Karpas-422 (cell line): ENCODE measurements at regions not wholly inside any gene's neighbourhood (a gene's known extent, or its start where the extent isn't known, plus 50 kb on each side); places are given as distances from the start of the nearest gene placed in this dataset.

Experiments used
- DNase-seq: peaks from one replicate; pipeline ENCODE4 v3.0.0-alpha.2; 2015
- H2AFZ ChIP-seq: fragments of 200-600 bp; sonication (generic); 2 replicates; pipeline ENCODE4 v1.6.1; 2014; ENCODE audit warnings: antibody characterized with exemption, low read length, mixed read lengths
- H3K27ac ChIP-seq: fragments of 200-600 bp; sonication (generic); 2 replicates; pipeline ENCODE4 v1.5.1; 2014; ENCODE audit warnings: mild to moderate bottlenecking, low read length, moderate library complexity
- H3K27me3 ChIP-seq: fragments of 200-600 bp; sonication (generic); 2 replicates; pipeline ENCODE4 v1.6.1; 2014; ENCODE audit warnings: low read length, mixed read lengths
- H3K36me3 ChIP-seq: fragments of 200-600 bp; sonication (generic); 2 replicates; pipeline ENCODE4 v1.6.1; 2014; ENCODE audit warnings: low read length, mixed read lengths; ENCODE audit not compliant: insufficient read depth
- H3K4me1 ChIP-seq: fragments of 200-600 bp; sonication (generic); 2 replicates; pipeline ENCODE4 v1.6.1; 2014; ENCODE audit warnings: mild to moderate bottlenecking, low read length, mixed read lengths
- H3K4me2 ChIP-seq: fragments of 200-600 bp; sonication (generic); 2 replicates; pipeline ENCODE4 v1.6.1; 2014; ENCODE audit warnings: low read length, low read depth, mild to moderate bottlenecking; ENCODE audit not compliant: poor library complexity, severe bottlenecking
- H3K4me3 ChIP-seq: fragments of 200-600 bp; sonication (generic); 2 replicates; pipeline ENCODE4 v1.5.1; 2014; ENCODE audit warnings: mild to moderate bottlenecking, antibody characterized with exemption, low read length, mixed read lengths
- H3K79me2 ChIP-seq: fragments of 200-600 bp; sonication (generic); 2 replicates; pipeline ENCODE4 v1.6.1; 2014; ENCODE audit warnings: mild to moderate bottlenecking, low read length, mixed read lengths
- H3K9ac ChIP-seq: fragments of 200-600 bp; sonication (generic); 2 replicates; pipeline ENCODE4 v1.6.0; 2014; ENCODE audit warnings: low read length
- H3K9me2 ChIP-seq: fragments of 200-600 bp; sonication (generic), shearing (Covaris generic); replicated peaks from 2 replicates; pipeline ENCODE4 v1.6.0; 2014; ENCODE audit warnings: mild to moderate bottlenecking, low read length, moderate library complexity; ENCODE audit not compliant: insufficient read depth
- H3K9me3 ChIP-seq: fragments of 300-700, 200-600 bp; sonication (generic); 2 replicates; pipeline ENCODE4 v1.6.1; 2014; ENCODE audit warnings: low read length, mixed read lengths
- H4K20me1 ChIP-seq: fragments of 200-600 bp; sonication (generic); 2 replicates; pipeline ENCODE4 v1.6.1; 2014; ENCODE audit warnings: mild to moderate bottlenecking, antibody characterized with exemption, low read length, low read depth; ENCODE audit not compliant: insufficient read depth

GRCh38 chr3:135549928-135550494 lies 415.5 kb upstream of the PPP2R3A start:
- Histone ChIP-seq H2AFZ (no peak overlapping the region), H4K20me1 (no peaks in the 10 kb centered on the region), H3K4me2 (no peak overlapping the region), H3K9ac (no peak overlapping the region), H3K9me3 (no peaks in the 10 kb centered on the region), H3K27me3 (no peaks in the 10 kb centered on the region), H3K27ac (no peak overlapping the region), H3K36me3 (no peaks in the 10 kb centered on the region), H3K4me1 (no peaks in the 10 kb centered on the region), H3K4me3 (no peak overlapping the region), H3K79me2 (no peaks in the 10 kb centered on the region), H3K9me2 (no peaks in the 10 kb centered on the region)
- DNase-seq: no peak

GRCh38 chr3:135556174-135556573 lies 409.4 kb upstream of the PPP2R3A start:
- H3K4me2 ChIP-seq: no peak overlapping the region
- no peaks in the 10 kb centered on the region for H4K20me1 ChIP-seq
- H3K79me2 ChIP-seq: no peaks in the 10 kb centered on the region
- no peak for DNase-seq
- H3K27me3 ChIP-seq: no peaks in the 10 kb centered on the region
- no peak overlapping the region for H3K9ac ChIP-seq
- no peaks in the 10 kb centered on the region for H3K9me2 ChIP-seq
- no peaks in the 10 kb centered on the region for H3K36me3 ChIP-seq
- no peak overlapping the region for H3K4me3 ChIP-seq
- no peaks in the 10 kb centered on the region for H3K4me1 ChIP-seq
- H3K9me3 ChIP-seq: no peaks in the 10 kb centered on the region
- H2AFZ ChIP-seq: no peak overlapping the region
- no peak overlapping the region for H3K27ac ChIP-seq

GRCh38 chr3:135558150-135558783 lies 407.3 kb upstream of the PPP2R3A start:
- no peak for DNase-seq
- Histone ChIP-seq H2AFZ (no peak overlapping the region), H3K9me2 (no peaks in the 10 kb centered on the region), H3K9me3 (no peaks in the 10 kb centered on the region), H3K27me3 (no peaks in the 10 kb centered on the region), H4K20me1 (no peaks in the 10 kb centered on the region), H3K27ac (no peak overlapping the region), H3K36me3 (no peaks in the 10 kb centered on the region), H3K4me1 (no peaks in the 10 kb centered on the region), H3K4me2 (no peak overlapping the region), H3K4me3 (no peak overlapping the region), H3K9ac (no peak overlapping the region), H3K79me2 (no peaks in the 10 kb centered on the region)

GRCh38 chr3:135558906-135559305 lies 406.6 kb upstream of the PPP2R3A start:
- Histone ChIP-seq H4K20me1 (no peaks in the 10 kb centered on the region), H3K9ac (no peak overlapping the region), H3K4me3 (no peak overlapping the region), H2AFZ (no peak overlapping the region), H3K9me2 (no peaks in the 10 kb centered on the region), H3K9me3 (no peaks in the 10 kb centered on the region), H3K79me2 (no peaks in the 10 kb centered on the region), H3K27ac (no peak overlapping the region), H3K4me2 (no peak overlapping the region), H3K4me1 (no peaks in the 10 kb centered on the region), H3K27me3 (no peaks in the 10 kb centered on the region), H3K36me3 (no peaks in the 10 kb centered on the region)
- DNase-seq: no peak

GRCh38 chr3:135559802-135560201 lies 405.7 kb upstream of the PPP2R3A start:
- Histone ChIP-seq H3K9ac (no peak overlapping the region), H3K9me3 (no peaks in the 10 kb centered on the region)
- no peak for DNase-seq

GRCh38 chr3:135560847-135561246 lies 404.7 kb upstream of the PPP2R3A start:
- Histone ChIP-seq H3K79me2 (no peaks in the 10 kb centered on the region), H3K9me2 (no peaks in the 10 kb centered on the region), H4K20me1 (no peaks in the 10 kb centered on the region), H3K27ac (no peak overlapping the region), H2AFZ (no peak overlapping the region), H3K9me3 (no peaks in the 10 kb centered on the region), H3K27me3 (no peaks in the 10 kb centered on the region), H3K4me3 (no peak overlapping the region), H3K9ac (no peak overlapping the region), H3K4me1 (no peaks in the 10 kb centered on the region), H3K4me2 (no peak overlapping the region), H3K36me3 (no peaks in the 10 kb centered on the region)
- DNase-seq: no peak

More at GRCh38 chr3:135559802-135560201, 405.7 kb upstream of the PPP2R3A start:
- H3K9me2 ChIP-seq: no peaks in the 10 kb centered on the region
- H3K4me1 ChIP-seq: no peaks in the 10 kb centered on the region
- no peaks in the 10 kb centered on the region for H3K27me3 ChIP-seq
- no peaks in the 10 kb centered on the region for H4K20me1 ChIP-seq
- no peak overlapping the region for H2AFZ ChIP-seq
- no peaks in the 10 kb centered on the region for H3K36me3 ChIP-seq
- H3K27ac ChIP-seq: no peak overlapping the region
- no peak overlapping the region for H3K4me3 ChIP-seq
- no peaks in the 10 kb centered on the region for H3K79me2 ChIP-seq
- no peak overlapping the region for H3K4me2 ChIP-seq

- H2AFZ ChIP-seq: no peak overlapping the region
- H3K27ac ChIP-seq: no peak overlapping the region
- no peak overlapping the region for H3K4me2 ChIP-seq
- no peak overlapping the region for H3K4me3 ChIP-seq
- no peaks in the 10 kb centered on the region for H3K36me3 ChIP-seq
- H3K27me3 ChIP-seq: no peaks in the 10 kb centered on the region
- H3K9me3 ChIP-seq: no peaks in the 10 kb centered on the region
- no peaks in the 10 kb centered on the region for H3K9me2 ChIP-seq
- H3K79me2 ChIP-seq: no peaks in the 10 kb centered on the region
- no peaks in the 10 kb centered on the region for H4K20me1 ChIP-seq
- DNase-seq: no peak
- no peak overlapping the region for H3K9ac ChIP-seq
- H3K4me1 ChIP-seq: no peaks in the 10 kb centered on the region
Measured at GRCh38 chr3:135564696-135565095, 400.8 kb upstream of the PPP2R3A start.

GRCh38 chr3:135565546-135565945 lies 400.0 kb upstream of the PPP2R3A start:
- no peak overlapping the region for H3K9ac ChIP-seq
- no peak overlapping the region for H3K27ac ChIP-seq
- H3K4me3 ChIP-seq: no peak overlapping the region
- no peaks in the 10 kb centered on the region for H3K9me3 ChIP-seq
- H4K20me1 ChIP-seq: no peaks in the 10 kb centered on the region
- H3K27me3 ChIP-seq: no peaks in the 10 kb centered on the region
- H3K36me3 ChIP-seq: no peaks in the 10 kb centered on the region
- no peak for DNase-seq
- no peak overlapping the region for H2AFZ ChIP-seq
- no peaks in the 10 kb centered on the region for H3K9me2 ChIP-seq
- no peaks in the 10 kb centered on the region for H3K79me2 ChIP-seq
- H3K4me2 ChIP-seq: no peak overlapping the region
- H3K4me1 ChIP-seq: no peaks in the 10 kb centered on the region
